ENCODE measurements at regions not wholly inside any gene's neighbourhood (a gene's known extent, or its start where the extent isn't known, plus 50 kb on each side); places are given as distances from the start of the nearest gene placed in this dataset.
"Not testable (repeated sequence)": the region's sequence is repeated elsewhere in the genome, so short reads cannot be mapped to it uniquely, and the experiment has no call there.

GRCh38 chr21:19537116-19537515, 1133.5 kb upstream of the TMPRSS15 start:
- DNase-seq, result no peak

GRCh38 chr21:19540287-19540686, 1136.7 kb upstream of the TMPRSS15 start:
- DNase-seq, result peak; percentile 39

GRCh38 chr21:19541602-19542001, 1138.0 kb upstream of the TMPRSS15 start:
- no peak for DNase-seq

GRCh38 chr21:19544493-19544892, 1140.9 kb upstream of the TMPRSS15 start:
- not testable (repeated sequence) for DNase-seq

GRCh38 chr21:19547951-19548840, 1144.6 kb upstream of the TMPRSS15 start:
- DNase-seq, result no peak

GRCh38 chr21:19553919-19554615, 1150.5 kb upstream of the TMPRSS15 start:
- no peak for DNase-seq

- no peak for DNase-seq
Observed at GRCh38 chr21:19557046-19557445, 1153.5 kb upstream of the TMPRSS15 start.

GRCh38 chr21:19557488-19557887, 1153.9 kb upstream of the TMPRSS15 start:
- no peak for DNase-seq

- DNase-seq, result no peak
Observed at GRCh38 chr21:19565587-19565986, 1162.0 kb upstream of the TMPRSS15 start.

GRCh38 chr21:19566975-19567374, 1163.4 kb upstream of the TMPRSS15 start:
- DNase-seq, result no peak

- DNase-seq, result no peak
Observed at GRCh38 chr21:19577381-19577780, 1173.8 kb upstream of the TMPRSS15 start.

- no peak for DNase-seq
Observed at GRCh38 chr21:19590044-19590443, 1186.5 kb upstream of the TMPRSS15 start.

GRCh38 chr21:19603011-19603593, 1199.5 kb upstream of the TMPRSS15 start:
- DNase-seq, result no peak

- DNase-seq, result no peak
Observed at GRCh38 chr21:19608101-19608621, 1204.6 kb upstream of the TMPRSS15 start.

GRCh38 chr21:19609611-19610010, 1206.0 kb upstream of the TMPRSS15 start:
- DNase-seq, result no peak

- no peak for DNase-seq
Observed at GRCh38 chr21:19621837-19622496, 1218.4 kb upstream of the TMPRSS15 start.

- DNase-seq, result no peak
Observed at GRCh38 chr21:19640964-19641363, 1237.4 kb upstream of the TMPRSS15 start.

- DNase-seq, result no peak
Observed at GRCh38 chr21:19648391-19648790, 1244.8 kb upstream of the TMPRSS15 start.

GRCh38 chr21:19683492-19683891, 1279.9 kb upstream of the TMPRSS15 start:
- no peak for DNase-seq

GRCh38 chr21:19684328-19684727, 1280.7 kb upstream of the TMPRSS15 start:
- no peak for DNase-seq

GRCh38 chr21:19692231-19692630, 1288.6 kb upstream of the TMPRSS15 start:
- DNase-seq, result no peak

GRCh38 chr21:19695796-19696195, 1292.2 kb upstream of the TMPRSS15 start:
- no peak for DNase-seq
